ENCODE measurements at regions not wholly inside any gene's neighbourhood (a gene's known extent, or its start where the extent isn't known, plus 50 kb on each side); places are given as distances from the start of the nearest gene placed in this dataset.

- no peaks in the 10 kb centered on the region for H3K36me3 Mint-ChIP-seq (ENCODE audit: insufficient read depth, unreplicated experiment)
- no peak for TF ChIP-seq CTCF (IDR thresholded peaks at IDR 0.05; ENCODE audit: unreplicated experiment)
- ChIA-PET CTCF (interaction anchor here (0.5 to 5.6 kb wide), 15 partner anchors 30 to 588 kb away, joined by 3 to 93 read pairs (median 6); no protein-coding TSS in a partner anchor), POLR2A (interaction anchor here (0.5 to 1.7 kb wide), 5 partner anchors 8 to 489 kb away, joined by 3 to 5 read pairs (median 3); no protein-coding TSS in a partner anchor)
- intact Hi-C loops (cut with micrococcal nuclease), result loop anchor here (2.0 to 10.0 kb wide), 3 partner anchors 279 to 1241 kb away; partner anchors contain the start of gene RAPH1
- no peaks in the 10 kb centered on the region for H3K9me3 Mint-ChIP-seq (ENCODE audit: unreplicated experiment)
- H3K27ac Mint-ChIP-seq (ENCODE audit: low read depth, unreplicated experiment), result no peak overlapping the region
- H3K4me1 Mint-ChIP-seq (ENCODE audit: insufficient read depth, unreplicated experiment), result peaks cover 21% of the 10 kb centered on the region
- no TSS peak for BruUV-seq (replicated peaks)
- no peak for DNase-seq (ENCODE audit: unreplicated experiment)
- H3K27me3 Mint-ChIP-seq (ENCODE audit: insufficient read depth, unreplicated experiment), result no peaks in the 10 kb centered on the region
- H3K4me3 Mint-ChIP-seq (ENCODE audit: unreplicated experiment), result no peak overlapping the region
Observed at GRCh38 chr2:203813684-203814083, 53.9 kb upstream of the CTLA4 start.

- intact Hi-C loops (cut with micrococcal nuclease), result loop anchor here (1.0 to 10.0 kb wide), 9 partner anchors 94 to 1242 kb away; partner anchors contain the start of gene RAPH1
- no peak overlapping the region for H3K4me3 Mint-ChIP-seq (ENCODE audit: unreplicated experiment)
- CTCF ChIA-PET, result interaction anchor here (0.6 to 5.6 kb wide), 56 partner anchors 9 to 589 kb away, joined by 3 to 93 read pairs (median 4); no protein-coding TSS in a partner anchor
- no peak overlapping the region for H3K27ac Mint-ChIP-seq (ENCODE audit: low read depth, unreplicated experiment)
- peak; percentile 76 for TF ChIP-seq CTCF (IDR thresholded peaks at IDR 0.05; ENCODE audit: unreplicated experiment)
- H3K4me1 Mint-ChIP-seq (ENCODE audit: insufficient read depth, unreplicated experiment), result peaks cover 14% of the 10 kb centered on the region
- H3K27me3 Mint-ChIP-seq (ENCODE audit: insufficient read depth, unreplicated experiment), result no peaks in the 10 kb centered on the region
- H3K36me3 Mint-ChIP-seq (ENCODE audit: insufficient read depth, unreplicated experiment), result no peaks in the 10 kb centered on the region
- no peaks in the 10 kb centered on the region for H3K9me3 Mint-ChIP-seq (ENCODE audit: unreplicated experiment)
- POLR2A ChIA-PET, result interaction anchor here (0.5 to 1.7 kb wide), 8 partner anchors 17 to 333 kb away, joined by 3 to 5 read pairs (median 4); partner anchors contain the start of gene RAPH1
- peak; percentile 79 for DNase-seq (ENCODE audit: unreplicated experiment)
- no TSS peak for BruUV-seq (replicated peaks)
Observed at GRCh38 chr2:203814661-203815540, 52.7 kb upstream of the CTLA4 start.

- H3K4me1 Mint-ChIP-seq (ENCODE audit: insufficient read depth, unreplicated experiment), result peaks cover 14% of the 10 kb centered on the region
- intact Hi-C loops (cut with micrococcal nuclease), result loop anchor here (1.0 to 10.0 kb wide), 9 partner anchors 94 to 1243 kb away; partner anchors contain the start of gene RAPH1
- no peak overlapping the region for H3K27ac Mint-ChIP-seq (ENCODE audit: low read depth, unreplicated experiment)
- H3K36me3 Mint-ChIP-seq (ENCODE audit: insufficient read depth, unreplicated experiment), result no peaks in the 10 kb centered on the region
- no TSS peak for BruUV-seq (replicated peaks)
- no peaks in the 10 kb centered on the region for H3K9me3 Mint-ChIP-seq (ENCODE audit: unreplicated experiment)
- DNase-seq (ENCODE audit: unreplicated experiment), result no peak
- H3K4me3 Mint-ChIP-seq (ENCODE audit: unreplicated experiment), result no peak overlapping the region
- POLR2A ChIA-PET, result interaction anchor here (0.5 to 1.2 kb wide), 6 partner anchors 86 to 334 kb away, joined by 3 to 5 read pairs (median 4); partner anchors contain the start of gene RAPH1
- CTCF ChIA-PET, result interaction anchor here (0.6 to 5.6 kb wide), 45 partner anchors 9 to 590 kb away, joined by 3 to 93 read pairs (median 4); no protein-coding TSS in a partner anchor
- H3K27me3 Mint-ChIP-seq (ENCODE audit: insufficient read depth, unreplicated experiment), result no peaks in the 10 kb centered on the region
- TF ChIP-seq CTCF (IDR thresholded peaks at IDR 0.05; ENCODE audit: unreplicated experiment), result no peak
Observed at GRCh38 chr2:203815541-203815898, 52.1 kb upstream of the CTLA4 start.

- H3K4me1 Mint-ChIP-seq (ENCODE audit: insufficient read depth, unreplicated experiment), result peaks cover 6% of the 10 kb centered on the region
- no TSS peak for BruUV-seq (replicated peaks)
- no peak overlapping the region for H3K4me3 Mint-ChIP-seq (ENCODE audit: unreplicated experiment)
- DNase-seq (ENCODE audit: unreplicated experiment), result no peak
- POLR2A ChIA-PET, result interaction anchor here (0.6 kb wide), 2 partner anchors 51 to 133 kb away, joined by 3 read pairs; no protein-coding TSS in a partner anchor
- TF ChIP-seq CTCF (IDR thresholded peaks at IDR 0.05; ENCODE audit: unreplicated experiment), result no peak
- CTCF ChIA-PET, result interaction anchor here (0.7 to 5.6 kb wide), 14 partner anchors 11 to 592 kb away, joined by 3 to 93 read pairs (median 4); no protein-coding TSS in a partner anchor
- H3K27me3 Mint-ChIP-seq (ENCODE audit: insufficient read depth, unreplicated experiment), result no peaks in the 10 kb centered on the region
- no peak overlapping the region for H3K27ac Mint-ChIP-seq (ENCODE audit: low read depth, unreplicated experiment)
- no peaks in the 10 kb centered on the region for H3K9me3 Mint-ChIP-seq (ENCODE audit: unreplicated experiment)
- intact Hi-C loops (cut with micrococcal nuclease), result loop anchor here (10.0 kb wide), 1 partner anchor 362 kb away; no protein-coding TSS in a partner anchor
- H3K36me3 Mint-ChIP-seq (ENCODE audit: insufficient read depth, unreplicated experiment), result no peaks in the 10 kb centered on the region
Observed at GRCh38 chr2:203817147-203817546, 50.4 kb upstream of the CTLA4 start.

Data from MCF 10A (cell line).